Tibial artery (tissue), 4 donors: ENCODE measurements at regions not wholly inside any gene's neighbourhood (a gene's known extent, or its start where the extent isn't known, plus 50 kb on each side); places are given as distances from the start of the nearest gene placed in this dataset.

ENCODE experiments used
- DNase-seq, 2 donors: peaks; one replicate each; pipeline ENCODE4 v3.0.0-alpha.2; 2019
- H3K27ac ChIP-seq, 2 donors: fragments of 200-600 bp; sonication (generic) in 1 of 2; 1 replicate in 1 of 2; 2 replicates in 1 of 2; pipeline ENCODE4 v1.5.1; 2018 to 2019; ENCODE audit warnings: mild to moderate bottlenecking in 1 of 2
- H3K27me3 ChIP-seq, 2 donors: fragments of 200-600 bp; sonication (generic) in 1 of 2; one replicate each; pipeline versions ENCODE4 v1.5.1 to v1.6.0; 2016 to 2019
- H3K36me3 ChIP-seq, 3 donors: fragments of 200-600 bp; sonication (generic) in 2 of 3; one replicate each; pipeline ENCODE4 v1.5.1; 2016 to 2019; ENCODE audit warnings: mild to moderate bottlenecking in 2 of 3
- H3K4me1 ChIP-seq, 4 donors: fragments of 200-600 bp; sonication (generic) in 2 of 4; 1 replicate in 3 of 4; 2 replicates in 1 of 4; pipeline ENCODE4 v1.5.1; 2016 to 2019
- H3K4me3 ChIP-seq, 2 donors: fragments of 200-600 bp; sonication (generic) in 1 of 2; 1 replicate in 1 of 2; 2 replicates in 1 of 2; pipeline ENCODE4 v1.5.1; 2018 to 2019; ENCODE audit warnings: mild to moderate bottlenecking in 2 of 2
- H3K9me3 ChIP-seq, 3 donors: fragments of 200-600 bp; sonication (generic) in 1 of 3; one replicate each; pipeline ENCODE4 v1.5.1; 2016 to 2019
- CTCF ChIP-seq, 2 experiments: fragments of 200-600 bp in 1 of 2; fragments of 450-650 bp in 1 of 2; IDR thresholded peaks; one replicate each; pipeline ENCODE4 v1.5.1; 2017 to 2019; ENCODE audit warnings: antibody characterized with exemption in 2 of 2, mild to moderate bottlenecking in 1 of 2, moderate library complexity in 1 of 2
- intact Hi-C: fragments of 100-400 bp; cut with DNase I; formaldehyde crosslinking; loops from one replicate; pipeline ENCODE4 v1.15.0; 2023; ENCODE audit warnings: low total_unique reads

GRCh38 chr6:9924971-9925370 is 489.9 kb downstream of the TFAP2A start:
- DNase-seq = no peak
- TF ChIP-seq CTCF (IDR thresholded peaks at IDR 0.05) = no peak
- H3K27me3 ChIP-seq = no peaks in the 10 kb centered on the region

GRCh38 chr6:9921366-9921765 is 493.5 kb downstream of the TFAP2A start:
- H3K9me3 ChIP-seq = no peaks in the 10 kb centered on the region
- H3K27me3 ChIP-seq = no peaks in the 10 kb centered on the region
- TF ChIP-seq CTCF (IDR thresholded peaks at IDR 0.05) = no peak
- no peak for DNase-seq
- no peaks in the 10 kb centered on the region for H3K36me3 ChIP-seq
- H3K27ac ChIP-seq = no peak overlapping the region
- intact Hi-C loops = no loop called here
- H3K4me1 ChIP-seq = no peaks in the 10 kb centered on the region
- H3K4me3 ChIP-seq = no peak overlapping the region

More at GRCh38 chr6:9924971-9925370, 489.9 kb downstream of the TFAP2A start:
- intact Hi-C loops = no loop called here
- no peak overlapping the region for H3K4me3 ChIP-seq
- no peaks in the 10 kb centered on the region for H3K36me3 ChIP-seq
- peaks cover 0 to 5% (median 0%) of the 10 kb centered on the region in 3 donors for H3K9me3 ChIP-seq
- no peaks in the 10 kb centered on the region for H3K4me1 ChIP-seq
- no peak overlapping the region for H3K27ac ChIP-seq

GRCh38 chr6:9914951-9915350 is 499.9 kb downstream of the TFAP2A start:
- Histone ChIP-seq H3K27me3 (no peaks in the 10 kb centered on the region), H3K4me1 (no peaks in the 10 kb centered on the region), H3K36me3 (no peaks in the 10 kb centered on the region), H3K27ac (no peak overlapping the region), H3K4me3 (no peak overlapping the region), H3K9me3 (no peaks in the 10 kb centered on the region)
- intact Hi-C loops = no loop called here
- TF ChIP-seq CTCF (IDR thresholded peaks at IDR 0.05) = no peak
- DNase-seq = no peak

- Histone ChIP-seq H3K4me1 (no peaks in the 10 kb centered on the region), H3K36me3 (no peaks in the 10 kb centered on the region), H3K27me3 (no peaks in the 10 kb centered on the region), H3K4me3 (no peak overlapping the region), H3K27ac (no peak overlapping the region), H3K9me3 (no peaks in the 10 kb centered on the region)
- TF ChIP-seq CTCF (IDR thresholded peaks at IDR 0.05) = no peak
- intact Hi-C loops = no loop called here
- no peak for DNase-seq
Observed at GRCh38 chr6:9901376-9901775, 513.5 kb downstream of the TFAP2A start.

GRCh38 chr6:9896806-9897205 is 518.1 kb downstream of the TFAP2A start:
- TF ChIP-seq CTCF (IDR thresholded peaks at IDR 0.05) = no peak
- Histone ChIP-seq H3K36me3 (no peaks in the 10 kb centered on the region), H3K27me3 (no peaks in the 10 kb centered on the region), H3K27ac (no peak overlapping the region), H3K9me3 (no peaks in the 10 kb centered on the region), H3K4me1 (no peaks in the 10 kb centered on the region), H3K4me3 (no peak overlapping the region)
- intact Hi-C loops = no loop called here
- DNase-seq = no peak

GRCh38 chr6:9890893-9891292 is 524.0 kb downstream of the TFAP2A start:
- H3K36me3 ChIP-seq = no peaks in the 10 kb centered on the region
- intact Hi-C loops = no loop called here
- no peaks in the 10 kb centered on the region for H3K27me3 ChIP-seq
- TF ChIP-seq CTCF (IDR thresholded peaks at IDR 0.05) = no peak
- DNase-seq = no peak
- no peak overlapping the region for H3K4me3 ChIP-seq
- H3K4me1 ChIP-seq = no peaks in the 10 kb centered on the region
- no peak overlapping the region for H3K27ac ChIP-seq
- H3K9me3 ChIP-seq = no peaks in the 10 kb centered on the region
